GM18505 (cell line): ENCODE measurements at regions not wholly inside any gene's neighbourhood (a gene's known extent, or its start where the extent isn't known, plus 50 kb on each side); places are given as distances from the start of the nearest gene placed in this dataset.

Experiments used
- ATAC-seq: cut with Tn5 transposase; IDR thresholded peaks from one replicate; pipeline ENCODE4 v1.9.1; 2021; ENCODE audit not compliant: unreplicated experiment
- POLR2A ChIP-seq: IDR thresholded peaks from 4 replicates; pipeline ENCODE4 v1.6.1; 2011; ENCODE audit warnings: borderline replicate concordance; ENCODE audit not compliant: insufficient read depth, insufficient read length; ENCODE audit errors: extremely low read depth

DNA sequence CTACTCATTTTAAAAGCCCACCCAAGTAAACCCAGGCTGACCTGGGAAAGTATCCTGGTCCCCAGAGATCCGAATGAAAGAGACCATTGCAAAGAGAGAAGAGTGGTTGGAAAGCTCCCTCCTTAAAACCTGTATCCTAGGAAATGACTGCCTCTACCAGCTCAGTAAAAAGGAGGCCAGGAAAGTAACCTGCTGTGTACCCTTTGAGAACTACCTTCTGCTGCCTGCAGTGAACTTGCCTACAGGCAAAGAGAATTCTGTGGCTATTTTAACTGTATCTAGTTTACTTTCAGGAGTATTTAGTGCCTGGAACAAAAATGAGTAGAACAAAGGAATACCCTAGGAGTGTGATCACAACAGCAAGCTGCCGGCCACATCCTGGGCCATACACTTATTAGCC is 641.7 kb upstream of the NRXN1 start:
- ATAC-seq, result no peak
- TF ChIP-seq POLR2A, result no peak

DNA sequence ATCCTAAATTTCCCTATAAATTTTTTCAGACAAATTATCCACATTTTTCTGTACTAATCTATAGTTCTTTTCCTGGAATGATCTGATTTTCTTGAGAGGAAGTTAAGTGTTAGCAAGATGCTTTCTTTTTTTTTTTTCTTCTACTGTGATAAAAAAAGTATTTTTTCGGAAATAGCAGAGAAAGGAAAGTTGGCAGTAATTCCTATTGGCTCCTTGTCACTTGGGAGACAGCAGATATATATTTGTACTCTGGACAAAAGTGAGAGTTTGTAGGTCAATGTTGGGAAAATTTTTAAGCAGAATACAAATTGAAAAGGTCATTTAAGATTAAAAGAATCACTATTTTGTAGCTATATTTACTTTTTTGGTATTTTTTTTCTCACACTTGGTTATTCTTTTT is 635.7 kb upstream of the NRXN1 start:
- no peak for ATAC-seq
- no peak for TF ChIP-seq POLR2A

DNA sequence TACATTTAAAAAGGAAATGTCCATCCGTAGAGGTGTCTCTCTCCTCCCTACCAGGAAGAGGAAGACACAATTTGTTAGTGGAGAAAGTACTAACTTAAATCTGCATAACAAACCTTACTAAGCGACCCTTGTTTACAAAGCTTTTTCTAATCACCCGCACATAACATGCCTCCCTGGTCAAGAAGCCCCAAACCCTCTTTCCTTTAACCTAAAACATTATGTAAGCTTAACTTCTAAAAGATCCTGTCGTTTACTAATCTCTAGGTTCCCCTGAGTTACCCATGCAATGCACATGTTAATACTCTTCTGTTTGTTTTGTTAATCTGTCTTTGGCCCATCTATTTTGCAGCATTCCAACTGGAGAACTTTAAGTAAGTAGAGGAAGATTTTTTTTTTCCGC is 630.3 kb upstream of the NRXN1 start:
- no peak for TF ChIP-seq POLR2A
- ATAC-seq, result no peak

DNA sequence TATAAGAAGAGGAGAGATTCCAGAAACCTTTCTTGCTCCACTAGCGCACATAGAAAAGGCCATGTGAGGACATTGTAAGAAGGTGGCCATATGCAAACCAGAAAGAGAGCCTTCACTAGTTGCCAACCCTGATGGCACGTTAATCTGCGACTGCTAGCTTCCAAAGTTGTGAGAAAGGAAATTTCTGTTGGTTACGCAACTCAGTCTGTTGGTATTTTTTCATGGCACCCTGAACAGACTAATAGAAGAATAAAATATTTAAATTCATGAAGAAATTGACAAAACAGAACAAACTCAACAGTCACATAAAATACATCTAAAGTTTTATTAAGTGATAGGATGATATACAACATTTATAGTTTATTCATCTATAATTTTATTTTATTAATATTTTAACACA is 625.9 kb upstream of the NRXN1 start:
- no peak for ATAC-seq
- no peak for TF ChIP-seq POLR2A

DNA sequence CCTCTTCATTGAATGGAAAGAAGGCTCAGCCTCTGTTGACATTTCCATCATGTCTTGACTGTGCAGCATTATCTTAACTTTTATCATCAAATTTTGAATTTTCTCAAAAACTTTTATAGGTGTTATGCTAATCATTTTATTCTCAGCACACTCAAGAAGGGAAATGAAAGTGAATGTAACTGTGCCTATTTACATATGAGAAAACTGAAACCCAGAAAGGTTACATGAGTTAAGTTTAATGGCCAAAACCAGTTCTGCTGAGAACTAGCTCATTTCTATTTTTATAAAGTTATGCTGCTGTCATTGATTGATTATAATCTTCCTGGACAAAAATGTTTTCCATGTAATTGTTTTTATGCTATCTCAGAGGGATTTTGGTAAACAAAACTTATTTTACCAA is 618.8 kb upstream of the NRXN1 start:
- ATAC-seq, result no peak
- no peak for TF ChIP-seq POLR2A

DNA sequence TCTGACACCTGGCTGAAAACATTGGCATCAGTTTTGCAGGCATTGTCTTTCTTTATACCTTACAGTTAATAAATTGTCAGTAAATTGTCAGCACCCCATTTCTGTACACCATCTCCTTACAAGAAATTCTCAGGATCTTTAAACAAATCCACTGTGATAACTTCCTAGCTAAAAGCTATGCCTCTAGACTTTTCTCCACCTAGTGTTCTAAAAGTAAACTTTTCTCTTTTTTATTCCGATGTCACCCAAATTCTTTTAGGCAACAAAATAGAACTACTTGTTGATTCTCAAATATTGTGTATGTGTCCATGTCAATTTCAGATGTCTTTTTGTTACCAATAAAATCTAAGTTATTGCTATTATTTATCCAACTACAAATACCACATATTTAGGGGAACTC is 617.4 kb upstream of the NRXN1 start:
- no peak for TF ChIP-seq POLR2A
- no peak for ATAC-seq

DNA sequence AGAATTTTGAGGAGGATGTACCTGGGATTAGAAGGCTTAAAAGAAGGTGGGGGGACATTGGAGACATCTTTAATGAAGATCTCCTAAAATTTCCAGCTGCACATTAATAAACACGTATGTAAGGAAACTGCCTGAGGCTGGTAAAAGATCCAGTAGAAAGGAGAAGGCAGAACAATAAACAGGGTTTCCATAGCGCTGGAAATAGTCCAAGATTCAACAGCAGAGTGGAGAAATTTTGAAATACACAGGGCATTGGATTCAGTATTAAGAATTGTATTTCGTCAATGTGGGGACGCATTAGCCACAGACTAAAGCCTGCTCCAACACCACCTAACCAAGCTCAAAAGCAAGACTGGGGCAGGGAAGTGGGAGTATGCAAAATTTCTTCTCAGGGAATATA is 606.9 kb upstream of the NRXN1 start:
- TF ChIP-seq POLR2A, result no peak
- no peak for ATAC-seq

DNA sequence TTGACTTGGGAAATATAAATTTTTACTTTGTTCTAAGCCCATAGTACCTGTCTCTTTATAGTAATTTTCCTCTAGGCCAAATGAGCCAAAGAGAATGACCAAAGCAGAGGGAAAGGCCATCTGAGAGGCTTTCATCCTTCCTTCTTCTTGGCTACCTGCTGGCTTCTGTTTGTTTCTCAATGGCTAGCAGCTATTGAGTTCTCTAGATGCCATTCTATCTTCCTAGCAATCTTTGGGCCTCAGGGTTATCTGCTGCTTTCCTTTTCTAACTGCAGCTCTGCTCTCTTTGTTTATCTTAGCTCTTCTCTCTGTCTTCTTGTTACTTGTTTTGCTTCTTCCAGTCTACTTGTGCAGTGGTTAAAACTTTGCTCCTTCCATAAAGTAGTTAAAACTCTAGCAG is 601.1 kb upstream of the NRXN1 start:
- no peak for TF ChIP-seq POLR2A
- ATAC-seq, result no peak

DNA sequence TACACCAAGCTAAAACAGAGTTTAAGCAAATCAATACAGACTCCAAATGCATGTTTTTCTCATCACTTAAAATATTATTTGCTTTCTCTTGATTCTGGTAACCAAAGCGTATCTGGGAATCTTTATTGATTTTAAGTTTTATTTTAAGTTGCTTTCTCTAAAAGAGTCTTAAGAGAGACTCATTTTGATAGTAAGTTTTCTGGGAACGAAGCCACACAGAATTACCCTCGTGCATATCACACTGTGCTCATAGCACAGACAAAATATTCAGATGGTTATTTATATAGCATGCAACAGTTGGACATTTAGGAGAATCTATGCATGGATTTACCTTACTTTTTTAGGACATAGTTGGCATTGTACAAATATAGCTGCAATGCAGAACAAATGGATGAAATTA is 597.5 kb upstream of the NRXN1 start:
- no peak for TF ChIP-seq POLR2A
- no peak for ATAC-seq

DNA sequence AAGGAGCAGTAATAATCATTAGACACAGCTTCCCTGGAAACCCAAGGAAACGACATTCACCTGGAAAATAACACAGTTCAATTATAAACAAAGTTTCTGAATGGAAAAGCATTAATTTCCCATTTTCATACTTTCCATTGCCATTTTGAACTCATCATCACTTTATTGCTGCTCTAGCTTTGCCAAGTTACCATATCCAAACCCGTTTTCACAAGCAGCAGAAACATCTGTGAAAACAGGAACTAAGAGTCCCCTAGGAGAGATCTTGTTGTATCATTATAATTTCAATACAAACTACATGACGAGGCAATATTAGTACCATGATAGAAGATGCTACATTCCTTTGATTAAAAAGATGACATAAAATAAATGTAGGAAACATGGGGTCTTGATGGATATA is 597.0 kb upstream of the NRXN1 start:
- no peak for ATAC-seq
- TF ChIP-seq POLR2A, result no peak

DNA sequence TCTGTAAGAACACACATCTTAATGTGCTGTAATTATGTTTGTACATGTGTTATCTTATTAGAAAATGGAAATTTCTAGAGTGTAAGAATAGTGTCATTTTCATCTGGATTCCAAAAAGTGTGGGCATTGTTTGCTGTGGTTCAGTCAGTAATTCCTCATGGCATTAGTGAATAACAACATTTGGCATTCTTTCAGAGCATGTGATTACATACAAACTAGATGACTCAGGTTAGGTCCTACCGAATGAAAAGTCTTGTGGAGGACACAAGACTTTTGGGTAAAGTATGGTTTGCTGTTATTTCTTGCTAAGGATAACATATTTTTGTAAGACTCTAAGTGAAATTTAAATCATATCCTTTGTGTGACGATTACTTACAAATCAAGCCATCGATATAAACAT is 593.1 kb upstream of the NRXN1 start:
- no peak for TF ChIP-seq POLR2A
- no peak for ATAC-seq

DNA sequence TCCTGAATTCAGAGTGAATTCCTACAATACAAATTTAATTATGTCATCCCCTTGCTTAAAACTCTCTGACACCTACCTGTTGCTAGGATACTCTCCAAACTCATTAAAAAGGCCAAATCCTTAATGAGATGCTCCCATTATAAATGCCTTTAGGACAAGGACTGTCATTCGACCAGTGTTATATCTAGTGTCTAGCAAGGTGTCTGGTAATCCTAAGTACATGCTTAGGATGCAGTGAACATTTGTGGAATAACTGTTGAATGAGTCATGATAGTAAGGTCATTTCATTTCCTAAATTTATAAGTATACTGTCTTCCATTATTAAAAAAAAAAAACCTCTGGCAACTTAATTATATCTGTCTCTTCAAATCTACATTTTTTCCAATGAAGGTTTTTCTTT is 588.9 kb upstream of the NRXN1 start:
- ATAC-seq, result no peak
- no peak for TF ChIP-seq POLR2A

DNA sequence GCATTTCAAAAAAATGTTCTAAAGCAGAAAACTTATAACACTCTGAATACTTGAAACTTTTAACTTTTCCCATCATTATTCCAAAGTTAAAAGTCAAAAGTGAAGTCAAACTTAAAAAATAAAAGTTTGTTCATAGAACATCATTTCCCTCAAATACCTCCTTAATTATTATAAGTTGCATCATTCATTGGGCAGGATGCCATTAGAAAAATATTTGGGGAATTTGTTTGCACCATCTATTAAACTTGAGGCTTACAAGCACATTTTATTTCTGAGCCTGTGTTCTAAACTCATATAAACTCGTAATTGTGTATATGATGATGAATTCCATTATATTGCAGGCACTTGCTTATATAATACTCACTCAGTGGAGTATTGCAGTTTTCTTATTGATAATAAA is 588.0 kb upstream of the NRXN1 start:
- ATAC-seq, result no peak
- TF ChIP-seq POLR2A, result no peak

DNA sequence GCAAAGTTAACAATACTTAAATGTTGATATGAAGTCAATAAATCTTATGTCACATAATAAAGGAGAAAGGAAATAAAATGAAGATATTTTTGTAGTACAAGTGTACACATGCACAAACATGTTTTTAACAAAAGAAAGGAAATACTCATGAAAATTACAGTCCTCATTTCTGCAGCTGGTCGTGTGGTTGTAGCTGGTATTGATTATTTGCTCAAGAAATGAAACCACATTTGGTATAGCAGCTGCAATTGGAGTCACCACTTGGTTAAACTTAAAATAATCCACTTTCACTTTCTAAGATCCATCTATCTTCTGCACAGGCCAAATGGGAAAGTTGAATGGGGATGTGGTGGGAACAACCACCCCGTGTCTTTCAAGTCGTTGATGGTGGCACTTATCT is 580.5 kb upstream of the NRXN1 start:
- no peak for TF ChIP-seq POLR2A
- no peak for ATAC-seq

DNA sequence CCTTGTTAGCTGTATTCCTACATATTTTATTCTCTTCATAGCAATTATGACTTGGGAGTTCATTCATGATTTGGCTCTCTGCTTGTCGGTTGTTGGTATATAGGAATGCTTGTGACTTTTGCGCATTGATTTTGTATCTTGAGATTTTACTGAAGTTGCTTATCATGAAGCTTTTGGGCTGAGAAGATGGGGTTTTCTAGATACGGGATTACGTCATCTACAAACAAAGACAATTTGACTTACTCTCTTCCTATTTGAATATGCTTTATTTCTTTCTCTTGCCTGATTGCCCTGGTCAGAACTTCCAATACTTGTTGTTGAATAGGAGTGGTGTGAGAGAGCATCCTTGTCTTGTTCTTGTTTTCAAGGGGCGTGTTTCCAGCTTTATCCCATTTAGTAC is 569.8 kb upstream of the NRXN1 start:
- no peak for TF ChIP-seq POLR2A
- no peak for ATAC-seq
